ENCODE measurements at regions not wholly inside any gene's neighbourhood (a gene's known extent, or its start where the extent isn't known, plus 50 kb on each side); places are given as distances from the start of the nearest gene placed in this dataset.

- DNase-seq = no peak
Measured at GRCh38 chr4:130090427-130090826, 994.5 kb downstream of the C4orf33 start.

GRCh38 chr4:130092187-130093015 is 996.4 kb downstream of the C4orf33 start:
- DNase-seq = no peak

- no peak for DNase-seq
Measured at GRCh38 chr4:130099105-130099504, 1003.2 kb downstream of the C4orf33 start.

- no peak for DNase-seq
Measured at GRCh38 chr4:130110189-130110588, 1014.2 kb downstream of the C4orf33 start.

- no peak for DNase-seq
Measured at GRCh38 chr4:130110770-130111169, 1014.8 kb downstream of the C4orf33 start.

- no peak for DNase-seq
Measured at GRCh38 chr4:130124066-130124465, 1028.1 kb downstream of the C4orf33 start.

GRCh38 chr4:130125467-130125866 is 1029.5 kb downstream of the C4orf33 start:
- DNase-seq = no peak

GRCh38 chr4:130127297-130127696 is 1031.3 kb downstream of the C4orf33 start:
- no peak for DNase-seq

GRCh38 chr4:130131536-130131935 is 1035.6 kb downstream of the C4orf33 start:
- no peak for DNase-seq

GRCh38 chr4:130141651-130142050 is 1045.7 kb downstream of the C4orf33 start:
- no peak for DNase-seq

- DNase-seq = no peak
Measured at GRCh38 chr4:130143656-130144055, 1047.7 kb downstream of the C4orf33 start.

GRCh38 chr4:130146773-130147172 is 1050.8 kb downstream of the C4orf33 start:
- no peak for DNase-seq

- no peak for DNase-seq
Measured at GRCh38 chr4:130147641-130148040, 1051.7 kb downstream of the C4orf33 start.

GRCh38 chr4:130154901-130155300 is 1058.9 kb downstream of the C4orf33 start:
- DNase-seq = no peak

GRCh38 chr4:130163701-130164100 is 1067.7 kb downstream of the C4orf33 start:
- no peak for DNase-seq

- DNase-seq = no peak
Measured at GRCh38 chr4:130165381-130165780, 1069.4 kb downstream of the C4orf33 start.

GRCh38 chr4:130172156-130172555 is 1076.2 kb downstream of the C4orf33 start:
- DNase-seq = no peak

- DNase-seq = no peak
Measured at GRCh38 chr4:130178106-130178505, 1082.2 kb downstream of the C4orf33 start.

GRCh38 chr4:130183096-130183495 is 1087.1 kb downstream of the C4orf33 start:
- no peak for DNase-seq

GRCh38 chr4:130183766-130184165 is 1087.8 kb downstream of the C4orf33 start:
- DNase-seq = no peak

GRCh38 chr4:130185123-130185522 is 1089.2 kb downstream of the C4orf33 start:
- no peak for DNase-seq

GRCh38 chr4:130186931-130187330 is 1091.0 kb downstream of the C4orf33 start:
- no peak for DNase-seq

GRCh38 chr4:130187587-130187986 is 1091.6 kb downstream of the C4orf33 start:
- DNase-seq = no peak

- DNase-seq = no peak
Measured at GRCh38 chr4:130192787-130193186, 1096.8 kb downstream of the C4orf33 start.

- no peak for DNase-seq
Measured at GRCh38 chr4:130197946-130198345, 1102.0 kb downstream of the C4orf33 start.

All from inflammatory macrophage treated with lipopolysaccharide for 4 hours (primary cell).